ENCODE measurements at regions not wholly inside any gene's neighbourhood (a gene's known extent, or its start where the extent isn't known, plus 50 kb on each side); places are given as distances from the start of the nearest gene placed in this dataset.

DNA sequence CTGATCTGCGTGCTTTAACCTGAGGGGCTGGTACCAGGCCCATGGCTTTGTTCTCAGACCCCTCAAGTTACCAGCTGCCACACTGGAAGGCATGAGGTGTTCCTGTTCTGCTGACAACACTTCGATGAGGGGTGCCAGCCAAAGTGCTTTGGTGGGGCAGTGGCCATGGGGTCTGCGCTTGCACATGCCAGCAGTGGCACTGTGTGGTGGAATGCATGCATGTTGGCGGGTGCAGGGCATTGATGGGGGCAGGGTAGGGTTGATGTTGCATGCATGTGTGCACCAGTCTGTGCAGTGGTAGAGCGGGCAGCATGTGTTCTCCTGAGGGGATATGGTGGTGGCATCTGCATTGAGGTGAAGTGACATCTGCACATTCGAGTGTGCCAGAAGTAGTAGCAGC lies 497.0 kb downstream of the SQOR start:
- no peak for FAIRE-seq
- intact Hi-C loops (cut with DNase I), result no loop called here
- no peak overlapping the region for H3K9ac ChIP-seq (ENCODE audit: low read length in 3 of 3)
- no peak overlapping the region for H3K4me3 ChIP-seq (ENCODE audit: low read length in 3 of 3)
- no peak overlapping the region for H3K27ac ChIP-seq (ENCODE audit: low read depth in 2 of 2, low read length in 2 of 2)
- H3K27me3 ChIP-seq (ENCODE audit: control insufficient read depth, insufficient read depth, low read length), result no peaks in the 10 kb centered on the region
- H3K36me3 ChIP-seq (ENCODE audit: control insufficient read depth in 2 of 3, insufficient read depth in 3 of 3, low read length in 3 of 3), result no peaks in the 10 kb centered on the region
- no peaks in the 10 kb centered on the region for H3K9me3 ChIP-seq (ENCODE audit: control insufficient read depth in 2 of 3, insufficient read depth in 1 of 3, low read length in 3 of 3)
- TF ChIP-seq, protein P1, sequence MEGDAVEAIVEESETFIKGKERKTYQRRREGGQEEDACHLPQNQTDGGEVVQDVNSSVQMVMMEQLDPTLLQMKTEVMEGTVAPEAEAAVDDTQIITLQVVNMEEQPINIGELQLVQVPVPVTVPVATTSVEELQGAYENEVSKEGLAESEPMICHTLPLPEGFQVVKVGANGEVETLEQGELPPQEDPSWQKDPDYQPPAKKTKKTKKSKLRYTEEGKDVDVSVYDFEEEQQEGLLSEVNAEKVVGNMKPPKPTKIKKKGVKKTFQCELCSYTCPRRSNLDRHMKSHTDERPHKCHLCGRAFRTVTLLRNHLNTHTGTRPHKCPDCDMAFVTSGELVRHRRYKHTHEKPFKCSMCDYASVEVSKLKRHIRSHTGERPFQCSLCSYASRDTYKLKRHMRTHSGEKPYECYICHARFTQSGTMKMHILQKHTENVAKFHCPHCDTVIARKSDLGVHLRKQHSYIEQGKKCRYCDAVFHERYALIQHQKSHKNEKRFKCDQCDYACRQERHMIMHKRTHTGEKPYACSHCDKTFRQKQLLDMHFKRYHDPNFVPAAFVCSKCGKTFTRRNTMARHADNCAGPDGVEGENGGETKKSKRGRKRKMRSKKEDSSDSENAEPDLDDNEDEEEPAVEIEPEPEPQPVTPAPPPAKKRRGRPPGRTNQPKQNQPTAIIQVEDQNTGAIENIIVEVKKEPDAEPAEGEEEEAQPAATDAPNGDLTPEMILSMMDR (IDR thresholded peaks at IDR 0.05; ENCODE audit: borderline replicate concordance, extremely low read depth, insufficient read depth), result no peak
- DNase-seq, result no peak
- no peaks in the 10 kb centered on the region for H3K4me1 ChIP-seq (ENCODE audit: control insufficient read depth in 2 of 3, insufficient read depth in 2 of 3, low read depth in 1 of 3, low read length in 3 of 3)

GRCh38 chr15:46137443-46137842 lies 502.6 kb downstream of the SQOR start:
- H3K4me1 ChIP-seq (ENCODE audit: control insufficient read depth in 2 of 3, insufficient read depth in 2 of 3, low read depth in 1 of 3, low read length in 3 of 3), result no peaks in the 10 kb centered on the region
- no peak overlapping the region for H3K9ac ChIP-seq (ENCODE audit: low read length in 3 of 3)
- no peaks in the 10 kb centered on the region for H3K27me3 ChIP-seq (ENCODE audit: control insufficient read depth, insufficient read depth, low read length)
- no peaks in the 10 kb centered on the region for H3K9me3 ChIP-seq (ENCODE audit: control insufficient read depth in 2 of 3, insufficient read depth in 1 of 3, low read length in 3 of 3)
- H3K4me3 ChIP-seq (ENCODE audit: low read length in 3 of 3), result no peak overlapping the region
- no peak overlapping the region for H3K27ac ChIP-seq (ENCODE audit: low read depth in 2 of 2, low read length in 2 of 2)
- DNase-seq (no peak), FAIRE-seq (no peak)
- intact Hi-C loops (cut with DNase I), result no loop called here
- TF ChIP-seq, protein P1 (IDR thresholded peaks at IDR 0.05; ENCODE audit: borderline replicate concordance, extremely low read depth, insufficient read depth), result no peak
- no peaks in the 10 kb centered on the region for H3K36me3 ChIP-seq (ENCODE audit: control insufficient read depth in 2 of 3, insufficient read depth in 3 of 3, low read length in 3 of 3)

DNA sequence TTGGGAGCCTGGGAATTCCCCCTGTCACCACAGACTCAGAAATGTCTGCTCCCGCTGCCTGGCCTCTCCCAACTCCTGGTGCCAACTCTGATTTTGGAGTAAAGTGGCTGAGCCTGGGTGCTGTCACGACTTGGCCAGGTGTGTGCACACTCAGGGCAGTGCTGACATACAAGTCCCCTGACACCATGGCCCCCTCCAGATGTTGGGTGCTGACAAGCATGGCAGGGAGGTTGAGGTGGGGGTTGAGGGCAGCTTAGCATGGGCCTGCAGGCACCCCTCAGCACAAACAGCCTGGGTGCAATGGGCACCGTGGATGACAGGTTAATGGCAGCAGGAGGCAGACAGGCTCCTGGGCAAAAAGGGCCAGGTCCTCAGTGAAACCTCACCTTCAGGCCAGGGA lies 511.2 kb downstream of the SQOR start:
- no peak overlapping the region for H3K27ac ChIP-seq (ENCODE audit: low read depth in 2 of 2, low read length in 2 of 2)
- no peaks in the 10 kb centered on the region for H3K36me3 ChIP-seq (ENCODE audit: control insufficient read depth in 2 of 3, insufficient read depth in 3 of 3, low read length in 3 of 3)
- no peak overlapping the region for H3K9ac ChIP-seq (ENCODE audit: low read length in 3 of 3)
- H3K4me1 ChIP-seq (ENCODE audit: control insufficient read depth in 2 of 3, insufficient read depth in 2 of 3, low read depth in 1 of 3, low read length in 3 of 3), result no peaks in the 10 kb centered on the region
- TF ChIP-seq, protein P1 (IDR thresholded peaks at IDR 0.05; ENCODE audit: borderline replicate concordance, extremely low read depth, insufficient read depth), result no peak
- H3K9me3 ChIP-seq (ENCODE audit: control insufficient read depth in 2 of 3, insufficient read depth in 1 of 3, low read length in 3 of 3), result peaks cover 0 to 5% (median 0%) of the 10 kb centered on the region in 3 donors
- no peak for DNase-seq
- FAIRE-seq, result no peak
- H3K27me3 ChIP-seq (ENCODE audit: control insufficient read depth, insufficient read depth, low read length), result no peaks in the 10 kb centered on the region
- H3K4me3 ChIP-seq (ENCODE audit: low read length in 3 of 3), result no peak overlapping the region
- intact Hi-C loops (cut with DNase I), result no loop called here

GRCh38 chr15:46146915-46147314 lies 512.1 kb downstream of the SQOR start:
- FAIRE-seq (no peak), DNase-seq (no peak)
- Histone ChIP-seq H3K9me3 (ENCODE audit: control insufficient read depth in 2 of 3, insufficient read depth in 1 of 3, low read length in 3 of 3) (peaks cover 0 to 5% (median 0%) of the 10 kb centered on the region in 3 donors), H3K36me3 (ENCODE audit: control insufficient read depth in 2 of 3, insufficient read depth in 3 of 3, low read length in 3 of 3) (no peaks in the 10 kb centered on the region), H3K27ac (ENCODE audit: low read depth in 2 of 2, low read length in 2 of 2) (no peak overlapping the region), H3K4me1 (ENCODE audit: control insufficient read depth in 2 of 3, insufficient read depth in 2 of 3, low read depth in 1 of 3, low read length in 3 of 3) (no peaks in the 10 kb centered on the region), H3K9ac (ENCODE audit: low read length in 3 of 3) (no peak overlapping the region), H3K27me3 (ENCODE audit: control insufficient read depth, insufficient read depth, low read length) (no peaks in the 10 kb centered on the region), H3K4me3 (ENCODE audit: low read length in 3 of 3) (no peak overlapping the region)
- TF ChIP-seq, protein P1 (IDR thresholded peaks at IDR 0.05; ENCODE audit: borderline replicate concordance, extremely low read depth, insufficient read depth), result no peak
- intact Hi-C loops (cut with DNase I), result no loop called here
